ENCODE measurements at regions not wholly inside any gene's neighbourhood (a gene's known extent, or its start where the extent isn't known, plus 50 kb on each side); places are given as distances from the start of the nearest gene placed in this dataset.

DNA sequence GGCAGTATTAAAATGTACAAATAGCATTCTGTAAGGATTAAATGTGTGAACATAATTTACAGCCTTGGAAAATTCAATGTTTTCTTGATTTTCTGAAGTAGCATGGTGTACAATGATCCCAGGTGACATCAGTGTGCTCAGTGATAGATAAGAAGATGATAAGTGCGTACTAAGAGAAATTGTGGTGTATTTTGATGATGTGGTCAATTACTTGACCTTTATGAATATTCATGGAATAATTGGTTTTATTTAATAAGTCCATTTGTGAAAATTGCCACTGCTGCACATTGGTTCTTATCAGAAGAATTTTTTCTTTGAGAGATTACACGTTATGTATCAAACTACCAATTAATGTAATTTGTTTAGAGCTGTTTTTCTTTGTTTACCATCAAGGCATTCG lies 128.8 kb downstream of the FOXG1 start:
- TF ChIP-seq, protein P1, sequence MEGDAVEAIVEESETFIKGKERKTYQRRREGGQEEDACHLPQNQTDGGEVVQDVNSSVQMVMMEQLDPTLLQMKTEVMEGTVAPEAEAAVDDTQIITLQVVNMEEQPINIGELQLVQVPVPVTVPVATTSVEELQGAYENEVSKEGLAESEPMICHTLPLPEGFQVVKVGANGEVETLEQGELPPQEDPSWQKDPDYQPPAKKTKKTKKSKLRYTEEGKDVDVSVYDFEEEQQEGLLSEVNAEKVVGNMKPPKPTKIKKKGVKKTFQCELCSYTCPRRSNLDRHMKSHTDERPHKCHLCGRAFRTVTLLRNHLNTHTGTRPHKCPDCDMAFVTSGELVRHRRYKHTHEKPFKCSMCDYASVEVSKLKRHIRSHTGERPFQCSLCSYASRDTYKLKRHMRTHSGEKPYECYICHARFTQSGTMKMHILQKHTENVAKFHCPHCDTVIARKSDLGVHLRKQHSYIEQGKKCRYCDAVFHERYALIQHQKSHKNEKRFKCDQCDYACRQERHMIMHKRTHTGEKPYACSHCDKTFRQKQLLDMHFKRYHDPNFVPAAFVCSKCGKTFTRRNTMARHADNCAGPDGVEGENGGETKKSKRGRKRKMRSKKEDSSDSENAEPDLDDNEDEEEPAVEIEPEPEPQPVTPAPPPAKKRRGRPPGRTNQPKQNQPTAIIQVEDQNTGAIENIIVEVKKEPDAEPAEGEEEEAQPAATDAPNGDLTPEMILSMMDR (IDR thresholded peaks at IDR 0.05; ENCODE audit: control extremely low read depth, extremely low read depth, low read depth, missing control alignments): no peak
- POLR2A ChIA-PET: no interaction called here
- DNase-seq (ENCODE audit: extremely low spot score): no peak
- CTCF ChIA-PET: no interaction called here

DNA sequence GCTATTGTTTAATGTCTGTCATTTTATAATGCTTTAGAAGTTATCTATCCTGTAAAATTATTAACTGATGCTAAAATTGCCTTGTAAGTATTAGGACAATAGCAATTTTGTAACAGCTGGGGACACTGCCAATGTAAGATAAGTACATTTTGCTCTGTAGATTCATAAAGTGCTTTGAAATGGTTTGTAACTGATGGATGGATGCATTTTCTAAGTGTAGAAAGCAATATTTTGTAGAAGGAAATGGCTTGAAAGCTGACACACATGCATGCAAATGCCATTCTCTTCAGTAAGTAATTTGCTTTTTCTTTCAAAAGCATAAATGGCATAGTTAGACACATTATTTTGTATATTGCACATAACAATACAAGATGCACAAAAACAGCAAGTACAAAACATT lies 129.8 kb downstream of the FOXG1 start:
- ChIA-PET CTCF (interaction anchor here (2.0 kb wide), 1 partner anchor 12 kb away, joined by 5 read pairs; no protein-coding TSS in a partner anchor), POLR2A (no interaction called here)
- TF ChIP-seq, protein P1 (IDR thresholded peaks at IDR 0.05; ENCODE audit: control extremely low read depth, extremely low read depth, low read depth, missing control alignments): no peak
- no peak for DNase-seq (ENCODE audit: extremely low spot score)

DNA sequence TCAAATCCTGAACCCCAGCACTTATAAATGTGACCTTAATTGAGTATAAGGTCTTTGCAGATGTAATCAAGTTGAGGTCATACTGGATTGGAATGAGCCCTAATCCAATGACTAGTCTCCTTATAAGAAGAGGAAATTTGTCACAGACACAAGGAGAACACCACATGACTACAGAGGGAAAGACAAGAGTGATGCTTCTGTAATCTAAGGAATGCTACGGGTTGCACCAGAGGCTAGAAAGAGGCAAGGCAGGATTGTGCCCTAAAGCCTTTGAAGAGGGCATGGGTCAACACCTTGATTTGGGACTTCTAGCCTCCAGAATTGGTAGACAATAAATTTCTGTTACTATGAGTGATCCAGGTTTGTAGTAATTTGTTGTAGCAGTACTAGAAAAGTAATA lies 135.0 kb downstream of the FOXG1 start:
- ChIA-PET POLR2A (no interaction called here), CTCF (interaction anchor here (1.7 kb wide), 1 partner anchor 9 kb away, joined by 3 read pairs; no protein-coding TSS in a partner anchor)
- TF ChIP-seq, protein P1 (IDR thresholded peaks at IDR 0.05; ENCODE audit: control extremely low read depth, extremely low read depth, low read depth, missing control alignments): no peak
- no peak for DNase-seq (ENCODE audit: extremely low spot score)

DNA sequence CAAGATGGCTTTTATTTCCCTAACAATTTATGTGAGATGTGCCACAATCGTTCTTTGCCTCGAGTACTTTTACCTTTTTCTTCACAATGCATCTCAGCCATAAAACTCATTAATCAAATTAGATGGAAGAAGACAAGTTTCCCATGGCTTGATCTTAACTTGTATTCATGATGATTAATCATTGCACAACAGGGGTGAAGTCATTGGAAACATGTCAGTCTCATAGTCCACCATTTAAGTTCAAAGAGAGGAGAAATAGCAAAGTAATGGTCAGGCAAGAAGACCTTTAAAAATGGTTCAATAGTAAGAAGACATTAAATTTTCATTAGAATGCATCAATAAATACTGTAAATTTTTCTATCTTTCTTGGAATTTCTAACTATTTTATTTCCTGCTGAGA lies 136.3 kb downstream of the FOXG1 start:
- POLR2A ChIA-PET: no interaction called here
- CTCF ChIA-PET: no interaction called here
- DNase-seq (ENCODE audit: extremely low spot score): no peak
- TF ChIP-seq, protein P1 (IDR thresholded peaks at IDR 0.05; ENCODE audit: control extremely low read depth, extremely low read depth, low read depth, missing control alignments): no peak

DNA sequence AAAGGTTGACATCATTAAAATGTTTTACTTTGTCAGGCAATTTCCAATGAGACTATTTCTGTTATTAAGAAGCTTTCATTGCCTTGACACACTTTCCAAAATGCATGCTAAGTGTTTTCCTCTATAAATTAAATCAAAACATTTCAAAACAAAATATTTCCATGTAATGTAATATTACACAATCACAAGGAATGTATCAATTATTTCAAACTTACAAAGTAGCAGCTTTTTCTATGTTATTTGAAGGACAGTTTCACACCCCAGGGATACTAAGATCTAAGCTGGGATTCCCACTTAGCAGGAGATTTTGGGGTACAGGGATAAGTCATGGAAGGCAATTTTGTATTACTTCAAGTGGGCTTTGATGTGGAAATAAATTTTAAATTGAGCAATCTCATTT lies 144.9 kb downstream of the FOXG1 start:
- DNase-seq (ENCODE audit: extremely low spot score): no peak
- CTCF ChIA-PET: no interaction called here
- POLR2A ChIA-PET: no interaction called here
- TF ChIP-seq, protein P1 (IDR thresholded peaks at IDR 0.05; ENCODE audit: control extremely low read depth, extremely low read depth, low read depth, missing control alignments): no peak

DNA sequence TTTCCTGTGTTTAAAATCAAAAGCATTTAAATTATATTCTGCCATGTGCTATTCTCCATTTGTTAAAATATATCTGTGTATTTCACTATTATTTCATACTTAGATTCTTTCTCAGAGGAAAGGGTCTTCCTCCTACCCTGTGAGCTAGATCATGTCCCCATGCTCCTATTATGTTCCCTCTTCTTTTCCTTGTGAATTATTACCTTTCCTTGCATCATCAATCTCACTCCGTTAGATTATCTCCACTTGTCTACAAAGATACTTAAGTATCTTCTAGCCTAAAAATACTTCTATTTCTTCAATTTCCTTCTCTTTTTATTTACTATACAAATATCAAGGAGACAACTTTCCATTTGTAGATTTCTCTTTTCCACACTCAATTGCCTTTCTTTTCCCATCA lies 146.5 kb downstream of the FOXG1 start:
- ChIA-PET CTCF (no interaction called here), POLR2A (no interaction called here)
- TF ChIP-seq, protein P1 (IDR thresholded peaks at IDR 0.05; ENCODE audit: control extremely low read depth, extremely low read depth, low read depth, missing control alignments): no peak
- DNase-seq (ENCODE audit: extremely low spot score): no peak

DNA sequence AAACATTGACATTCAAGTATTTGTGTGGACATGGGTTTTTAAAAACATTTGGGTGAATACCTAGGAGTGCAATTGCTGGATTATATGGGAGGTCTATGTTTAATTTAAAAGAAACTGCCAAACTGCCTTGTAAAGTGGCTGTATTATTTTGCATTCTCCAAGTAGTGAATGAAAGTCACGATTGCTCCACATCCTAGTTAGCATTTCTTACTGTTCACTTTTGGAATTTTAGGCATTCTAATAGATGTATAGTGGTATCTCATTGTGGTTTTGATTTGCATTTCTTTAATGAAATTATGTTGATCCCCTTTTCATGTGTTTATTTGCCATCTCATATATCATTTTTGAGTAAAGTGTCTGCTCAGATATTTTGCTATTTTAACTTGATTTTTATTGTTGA lies 159.5 kb downstream of the FOXG1 start:
- TF ChIP-seq, protein P1 (IDR thresholded peaks at IDR 0.05; ENCODE audit: control extremely low read depth, extremely low read depth, low read depth, missing control alignments): no peak
- no peak for DNase-seq (ENCODE audit: extremely low spot score)
- ChIA-PET CTCF (no interaction called here), POLR2A (no interaction called here)

All from GM10248 (cell line).